SK-N-SH treated with all-trans-retinoic acid at 6 μM for 48 hours (cell line): ENCODE measurements at regions not wholly inside any gene's neighbourhood (a gene's known extent, or its start where the extent isn't known, plus 50 kb on each side); places are given as distances from the start of the nearest gene placed in this dataset.

Source experiments
- ATAC-seq: fragments of 200-7000 bp; cut with Tn5 transposase; 3 replicates; pipeline ENCODE4 v1.9.1; 2020; ENCODE audit warnings: mild to moderate bottlenecking, moderate library complexity
- ARNTL ChIP-seq: fragments of 450-650 bp; formaldehyde crosslinking; IDR thresholded peaks from 2 replicates; pipeline ENCODE4 v1.5.0; 2020; ENCODE audit warnings: low read depth, mild to moderate bottlenecking, moderate library complexity, borderline replicate concordance
- BACH2 ChIP-seq: fragments of 250-450 bp; sonication (Bioruptor Pico); IDR thresholded peaks from 2 replicates; pipeline ENCODE4 v1.9.0; 2021; ENCODE audit warnings: mild to moderate bottlenecking, borderline replicate concordance
- CSDC2 ChIP-seq: fragments of 250-450 bp; sonication (Bioruptor Pico); IDR thresholded peaks from 2 replicates; pipeline ENCODE4 v1.5.0; 2020; ENCODE audit warnings: mild to moderate bottlenecking, moderate library complexity
- CSRNP3 ChIP-seq: fragments of 250-450 bp; sonication (Bioruptor Pico); IDR thresholded peaks from 2 replicates; pipeline ENCODE4 v1.5.1; 2021; ENCODE audit warnings: mild to moderate bottlenecking, moderate library complexity
- ESRRG ChIP-seq: fragments of 250-450 bp; sonication (Bioruptor Pico); IDR thresholded peaks from 2 replicates; pipeline ENCODE4 v1.6.1; 2021; ENCODE audit warnings: mild to moderate bottlenecking
- GLIS3 ChIP-seq: fragments of 250-450 bp; sonication (Bioruptor Pico); IDR thresholded peaks from 2 replicates; pipeline ENCODE4 v1.5.0; 2020; ENCODE audit warnings: mild to moderate bottlenecking, moderate library complexity
- ISL1 ChIP-seq: fragments of 250-450 bp; sonication (Bioruptor Pico); IDR thresholded peaks from 2 replicates; pipeline ENCODE4 v2.1.2; 2022; ENCODE audit warnings: mild to moderate bottlenecking, moderate library complexity
- OSR1 ChIP-seq: fragments of 250-450 bp; sonication (Bioruptor Pico); IDR thresholded peaks from 2 replicates; pipeline ENCODE4 v1.8.0; 2022; ENCODE audit warnings: moderate library complexity, mild to moderate bottlenecking, inconsistent platforms
- PPARA ChIP-seq: fragments of 250-450 bp; sonication (Bioruptor Pico); IDR thresholded peaks from 2 replicates; pipeline ENCODE4 v1.5.0; 2020; ENCODE audit warnings: mild to moderate bottlenecking, borderline replicate concordance
- RARB ChIP-seq: fragments of 250-450 bp; sonication (Bioruptor Pico); IDR thresholded peaks from 2 replicates; pipeline ENCODE4 v1.8.0; 2021; ENCODE audit warnings: mild to moderate bottlenecking, moderate library complexity
- SNAI2 ChIP-seq: fragments of 250-450 bp; sonication (Bioruptor Pico); IDR thresholded peaks from 2 replicates; pipeline ENCODE4 v1.5.0; 2020; ENCODE audit warnings: mild to moderate bottlenecking, moderate library complexity
- TCF4 ChIP-seq: fragments of 250-450 bp; sonication (Bioruptor Pico); IDR thresholded peaks from 2 replicates; pipeline ENCODE4 v1.8.0; 2021; ENCODE audit warnings: mild to moderate bottlenecking, moderate library complexity, borderline replicate concordance
- TOX ChIP-seq: fragments of 250-450 bp; sonication (Bioruptor Pico); IDR thresholded peaks from 2 replicates; pipeline ENCODE4 v1.8.0; 2021; ENCODE audit warnings: mild to moderate bottlenecking, moderate library complexity, borderline replicate concordance
- ZC3H10 ChIP-seq: fragments of 250-450 bp; sonication (Bioruptor Pico); IDR thresholded peaks from 2 replicates; pipeline ENCODE4 v1.5.1; 2021; ENCODE audit warnings: mild to moderate bottlenecking, moderate library complexity
- ZFP3 ChIP-seq: fragments of 250-450 bp; sonication (Bioruptor Pico); IDR thresholded peaks from 2 replicates; pipeline ENCODE4 v1.5.0; 2020; ENCODE audit warnings: mild to moderate bottlenecking, moderate library complexity
- ZFP30 ChIP-seq: fragments of 450-650 bp; formaldehyde crosslinking; IDR thresholded peaks from 2 replicates; pipeline ENCODE4 v1.5.0; 2022; ENCODE audit warnings: mild to moderate bottlenecking, moderate library complexity
- ZNF565 ChIP-seq: fragments of 450-650 bp; formaldehyde crosslinking; conservative IDR thresholded peaks from 2 replicates; pipeline ENCODE4 v1.5.0; 2020; ENCODE audit warnings: low read depth, mild to moderate bottlenecking, moderate library complexity
- ZNF70 ChIP-seq: fragments of 450-650 bp; formaldehyde crosslinking; IDR thresholded peaks from 2 replicates; pipeline ENCODE4 v1.5.0; 2020; ENCODE audit warnings: mild to moderate bottlenecking, moderate library complexity
- ZNF8 ChIP-seq: fragments of 450-650 bp; formaldehyde crosslinking; IDR thresholded peaks from 2 replicates; pipeline ENCODE4 v1.5.0; 2020; ENCODE audit warnings: mild to moderate bottlenecking, moderate library complexity
- TF ChIP-seq, protein P1 (sequence below): fragments of 250-450 bp; sonication (Bioruptor Pico); IDR thresholded peaks from 2 replicates; pipeline ENCODE4 v1.5.1; 2020; ENCODE audit warnings: low read depth, mild to moderate bottlenecking, moderate library complexity
- TF ChIP-seq, protein P2 (sequence below): fragments of 250-450 bp; sonication (Bioruptor Pico); IDR thresholded peaks from 2 replicates; pipeline ENCODE4 v1.8.0; 2021; ENCODE audit warnings: low read depth, mild to moderate bottlenecking, moderate library complexity, borderline replicate concordance
- TF ChIP-seq, protein P3 (sequence below): fragments of 250-450 bp; sonication (Bioruptor Pico); IDR thresholded peaks from 2 replicates; pipeline ENCODE4 v1.8.0; 2020; ENCODE audit warnings: mild to moderate bottlenecking, moderate library complexity, borderline replicate concordance
- TF ChIP-seq, protein P4 (sequence below): fragments of 250-450 bp; sonication (Bioruptor Pico); IDR thresholded peaks from 2 replicates; pipeline ENCODE4 v1.5.0; 2020; ENCODE audit warnings: mild to moderate bottlenecking, moderate library complexity

DNA sequence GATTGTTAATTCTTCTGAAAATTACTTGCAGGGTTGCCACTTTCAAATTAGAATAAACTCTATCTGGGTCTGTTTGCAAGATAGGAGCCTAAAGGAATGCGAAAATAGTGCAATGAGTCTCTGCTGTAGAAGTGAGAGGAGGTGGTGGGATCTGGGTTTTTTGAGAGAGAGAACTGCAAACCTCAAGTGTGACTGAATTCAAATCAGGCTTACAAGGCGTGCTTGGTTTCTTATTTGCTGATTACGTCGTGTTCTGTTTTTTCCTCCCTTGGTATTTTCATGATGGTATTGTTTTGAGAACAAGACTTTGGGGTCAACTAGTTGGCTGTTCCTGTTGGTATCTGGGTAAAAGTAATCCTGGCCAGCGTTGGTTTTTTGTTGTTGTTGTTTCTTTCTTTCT lies 490.9 kb upstream of the CFAP20DC start:
- ATAC-seq = no peak
- TF ChIP-seq, protein P1, sequence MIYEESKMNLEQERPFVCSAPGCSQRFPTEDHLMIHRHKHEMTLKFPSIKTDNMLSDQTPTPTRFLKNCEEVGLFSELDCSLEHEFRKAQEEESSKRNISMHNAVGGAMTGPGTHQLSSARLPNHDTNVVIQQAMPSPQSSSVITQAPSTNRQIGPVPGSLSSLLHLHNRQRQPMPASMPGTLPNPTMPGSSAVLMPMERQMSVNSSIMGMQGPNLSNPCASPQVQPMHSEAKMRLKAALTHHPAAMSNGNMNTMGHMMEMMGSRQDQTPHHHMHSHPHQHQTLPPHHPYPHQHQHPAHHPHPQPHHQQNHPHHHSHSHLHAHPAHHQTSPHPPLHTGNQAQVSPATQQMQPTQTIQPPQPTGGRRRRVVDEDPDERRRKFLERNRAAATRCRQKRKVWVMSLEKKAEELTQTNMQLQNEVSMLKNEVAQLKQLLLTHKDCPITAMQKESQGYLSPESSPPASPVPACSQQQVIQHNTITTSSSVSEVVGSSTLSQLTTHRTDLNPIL (CRISPR knock-in tag) = no peak
- no peak for TF ChIP-seq OSR1 (CRISPR knock-in tag)
- no peak for TF ChIP-seq ISL1 (CRISPR knock-in tag)
- TF ChIP-seq TCF4 (CRISPR knock-in tag) = no peak
- TF ChIP-seq RARB = no peak
- no peak for TF ChIP-seq ARNTL

GRCh38 chr3:59540241-59540640 lies 490.4 kb upstream of the CFAP20DC start:
- TF ChIP-seq ZNF70 (CRISPR knock-in tag) (no peak), PPARA (no peak), GLIS3 (no peak), ZNF8 (no peak), ZNF565 (CRISPR knock-in tag) (no peak), TCF4 (CRISPR knock-in tag) (no peak), SNAI2 (CRISPR knock-in tag) (no peak), ZC3H10 (no peak), TOX (CRISPR knock-in tag) (no peak)
- TF ChIP-seq, protein P2, sequence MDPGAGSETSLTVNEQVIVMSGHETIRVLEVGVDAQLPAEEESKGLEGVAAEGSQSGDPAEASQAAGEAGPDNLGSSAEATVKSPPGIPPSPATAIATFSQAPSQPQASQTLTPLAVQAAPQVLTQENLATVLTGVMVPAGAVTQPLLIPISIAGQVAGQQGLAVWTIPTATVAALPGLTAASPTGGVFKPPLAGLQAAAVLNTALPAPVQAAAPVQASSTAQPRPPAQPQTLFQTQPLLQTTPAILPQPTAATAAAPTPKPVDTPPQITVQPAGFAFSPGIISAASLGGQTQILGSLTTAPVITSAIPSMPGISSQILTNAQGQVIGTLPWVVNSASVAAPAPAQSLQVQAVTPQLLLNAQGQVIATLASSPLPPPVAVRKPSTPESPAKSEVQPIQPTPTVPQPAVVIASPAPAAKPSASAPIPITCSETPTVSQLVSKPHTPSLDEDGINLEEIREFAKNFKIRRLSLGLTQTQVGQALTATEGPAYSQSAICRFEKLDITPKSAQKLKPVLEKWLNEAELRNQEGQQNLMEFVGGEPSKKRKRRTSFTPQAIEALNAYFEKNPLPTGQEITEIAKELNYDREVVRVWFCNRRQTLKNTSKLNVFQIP = no peak
- TF ChIP-seq, protein P3, sequence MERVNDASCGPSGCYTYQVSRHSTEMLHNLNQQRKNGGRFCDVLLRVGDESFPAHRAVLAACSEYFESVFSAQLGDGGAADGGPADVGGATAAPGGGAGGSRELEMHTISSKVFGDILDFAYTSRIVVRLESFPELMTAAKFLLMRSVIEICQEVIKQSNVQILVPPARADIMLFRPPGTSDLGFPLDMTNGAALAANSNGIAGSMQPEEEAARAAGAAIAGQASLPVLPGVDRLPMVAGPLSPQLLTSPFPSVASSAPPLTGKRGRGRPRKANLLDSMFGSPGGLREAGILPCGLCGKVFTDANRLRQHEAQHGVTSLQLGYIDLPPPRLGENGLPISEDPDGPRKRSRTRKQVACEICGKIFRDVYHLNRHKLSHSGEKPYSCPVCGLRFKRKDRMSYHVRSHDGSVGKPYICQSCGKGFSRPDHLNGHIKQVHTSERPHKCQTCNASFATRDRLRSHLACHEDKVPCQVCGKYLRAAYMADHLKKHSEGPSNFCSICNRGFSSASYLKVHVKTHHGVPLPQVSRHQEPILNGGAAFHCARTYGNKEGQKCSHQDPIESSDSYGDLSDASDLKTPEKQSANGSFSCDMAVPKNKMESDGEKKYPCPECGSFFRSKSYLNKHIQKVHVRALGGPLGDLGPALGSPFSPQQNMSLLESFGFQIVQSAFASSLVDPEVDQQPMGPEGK = no peak
- TF ChIP-seq, protein P1 (CRISPR knock-in tag) = no peak
- ATAC-seq = no peak

DNA sequence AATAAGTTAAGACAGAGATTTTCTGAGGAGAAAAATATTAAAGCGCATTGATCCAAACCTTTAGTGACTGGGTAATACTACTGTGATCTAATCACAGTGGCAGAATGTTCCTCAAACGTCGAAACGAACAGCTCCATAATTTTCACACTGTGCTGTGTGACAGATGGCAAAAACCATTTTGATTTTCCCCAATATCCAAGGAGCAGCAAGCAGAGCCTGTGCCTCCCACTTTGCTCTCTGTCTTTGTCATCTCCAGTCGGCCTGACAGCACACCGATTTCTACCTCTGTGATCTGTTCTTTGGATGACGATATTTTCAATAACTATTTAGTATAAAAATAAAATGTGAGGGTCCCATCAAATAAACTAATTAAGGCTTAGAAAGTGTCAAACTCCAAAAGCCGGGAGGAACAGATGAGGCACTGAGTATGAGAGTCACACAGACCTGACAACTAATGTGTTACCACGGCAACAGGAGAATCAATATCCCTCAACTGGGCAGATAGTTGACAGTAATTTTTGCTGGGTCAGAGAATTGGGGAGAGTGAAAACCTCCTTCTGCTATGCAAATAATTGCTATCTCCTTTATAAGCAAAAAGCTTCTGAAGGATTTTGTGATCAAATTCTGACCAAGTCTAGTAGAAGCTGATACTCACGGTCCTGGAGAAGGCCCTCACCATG lies 489.1 kb upstream of the CFAP20DC start:
- no peak for ATAC-seq
- TF ChIP-seq ZFP30 (CRISPR knock-in tag) (no peak), ZC3H10 (no peak), OSR1 (CRISPR knock-in tag) (no peak), ZFP3 (no peak), TCF4 (CRISPR knock-in tag) (no peak), BACH2 (CRISPR knock-in tag) (no peak), ZNF565 (CRISPR knock-in tag) (no peak), CSDC2 (CRISPR knock-in tag) (no peak), CSRNP3 (no peak), ZNF8 (no peak), PPARA (no peak), ESRRG (CRISPR knock-in tag) (no peak)
- TF ChIP-seq, protein P2 = no peak
- TF ChIP-seq, protein P4, sequence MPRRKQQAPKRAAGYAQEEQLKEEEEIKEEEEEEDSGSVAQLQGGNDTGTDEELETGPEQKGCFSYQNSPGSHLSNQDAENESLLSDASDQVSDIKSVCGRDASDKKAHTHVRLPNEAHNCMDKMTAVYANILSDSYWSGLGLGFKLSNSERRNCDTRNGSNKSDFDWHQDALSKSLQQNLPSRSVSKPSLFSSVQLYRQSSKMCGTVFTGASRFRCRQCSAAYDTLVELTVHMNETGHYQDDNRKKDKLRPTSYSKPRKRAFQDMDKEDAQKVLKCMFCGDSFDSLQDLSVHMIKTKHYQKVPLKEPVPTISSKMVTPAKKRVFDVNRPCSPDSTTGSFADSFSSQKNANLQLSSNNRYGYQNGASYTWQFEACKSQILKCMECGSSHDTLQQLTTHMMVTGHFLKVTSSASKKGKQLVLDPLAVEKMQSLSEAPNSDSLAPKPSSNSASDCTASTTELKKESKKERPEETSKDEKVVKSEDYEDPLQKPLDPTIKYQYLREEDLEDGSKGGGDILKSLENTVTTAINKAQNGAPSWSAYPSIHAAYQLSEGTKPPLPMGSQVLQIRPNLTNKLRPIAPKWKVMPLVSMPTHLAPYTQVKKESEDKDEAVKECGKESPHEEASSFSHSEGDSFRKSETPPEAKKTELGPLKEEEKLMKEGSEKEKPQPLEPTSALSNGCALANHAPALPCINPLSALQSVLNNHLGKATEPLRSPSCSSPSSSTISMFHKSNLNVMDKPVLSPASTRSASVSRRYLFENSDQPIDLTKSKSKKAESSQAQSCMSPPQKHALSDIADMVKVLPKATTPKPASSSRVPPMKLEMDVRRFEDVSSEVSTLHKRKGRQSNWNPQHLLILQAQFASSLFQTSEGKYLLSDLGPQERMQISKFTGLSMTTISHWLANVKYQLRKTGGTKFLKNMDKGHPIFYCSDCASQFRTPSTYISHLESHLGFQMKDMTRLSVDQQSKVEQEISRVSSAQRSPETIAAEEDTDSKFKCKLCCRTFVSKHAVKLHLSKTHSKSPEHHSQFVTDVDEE (CRISPR knock-in tag) = no peak
- TF ChIP-seq, protein P3 = no peak
